C4-2B (cell line): ENCODE measurements at regions not wholly inside any gene's neighbourhood (a gene's known extent, or its start where the extent isn't known, plus 50 kb on each side); places are given as distances from the start of the nearest gene placed in this dataset.

ENCODE experiments used
- ZFX ChIP-seq: fragments of 450-650 bp; IDR thresholded peaks from 2 replicates; pipeline ENCODE4 v1.6.1; 2017
- TF ChIP-seq, protein P1 (sequence below): fragments of 450-650 bp; conservative IDR thresholded peaks from 2 replicates; pipeline ENCODE4 v1.5.1; 2017; ENCODE audit warnings: mild to moderate bottlenecking

DNA sequence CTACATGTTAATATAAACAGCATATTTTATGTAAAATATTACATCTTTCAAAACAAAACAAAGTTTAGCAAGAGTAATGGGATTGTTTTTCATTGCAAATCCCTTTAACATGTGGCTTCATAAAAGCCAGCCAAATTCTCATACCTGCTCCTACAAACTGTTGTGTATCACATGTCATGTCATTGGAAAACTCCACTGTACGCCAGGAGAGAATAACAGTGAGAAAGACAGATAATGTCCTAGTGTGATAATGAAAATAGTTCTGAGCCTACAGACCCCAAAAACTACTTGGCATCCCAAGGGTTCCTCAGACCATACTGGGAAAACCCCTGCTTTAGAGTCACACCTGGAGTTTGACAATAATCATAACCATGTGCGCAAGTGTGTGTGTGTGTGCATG, 182.7 kb upstream of the HNRNPA3 start:
- TF ChIP-seq, protein P1, sequence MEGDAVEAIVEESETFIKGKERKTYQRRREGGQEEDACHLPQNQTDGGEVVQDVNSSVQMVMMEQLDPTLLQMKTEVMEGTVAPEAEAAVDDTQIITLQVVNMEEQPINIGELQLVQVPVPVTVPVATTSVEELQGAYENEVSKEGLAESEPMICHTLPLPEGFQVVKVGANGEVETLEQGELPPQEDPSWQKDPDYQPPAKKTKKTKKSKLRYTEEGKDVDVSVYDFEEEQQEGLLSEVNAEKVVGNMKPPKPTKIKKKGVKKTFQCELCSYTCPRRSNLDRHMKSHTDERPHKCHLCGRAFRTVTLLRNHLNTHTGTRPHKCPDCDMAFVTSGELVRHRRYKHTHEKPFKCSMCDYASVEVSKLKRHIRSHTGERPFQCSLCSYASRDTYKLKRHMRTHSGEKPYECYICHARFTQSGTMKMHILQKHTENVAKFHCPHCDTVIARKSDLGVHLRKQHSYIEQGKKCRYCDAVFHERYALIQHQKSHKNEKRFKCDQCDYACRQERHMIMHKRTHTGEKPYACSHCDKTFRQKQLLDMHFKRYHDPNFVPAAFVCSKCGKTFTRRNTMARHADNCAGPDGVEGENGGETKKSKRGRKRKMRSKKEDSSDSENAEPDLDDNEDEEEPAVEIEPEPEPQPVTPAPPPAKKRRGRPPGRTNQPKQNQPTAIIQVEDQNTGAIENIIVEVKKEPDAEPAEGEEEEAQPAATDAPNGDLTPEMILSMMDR: peak; percentile 29; the same call in 1 of the 2 replicates
- TF ChIP-seq ZFX: no peak
